ENCODE measurements at regions not wholly inside any gene's neighbourhood (a gene's known extent, or its start where the extent isn't known, plus 50 kb on each side); places are given as distances from the start of the nearest gene placed in this dataset.

DNA sequence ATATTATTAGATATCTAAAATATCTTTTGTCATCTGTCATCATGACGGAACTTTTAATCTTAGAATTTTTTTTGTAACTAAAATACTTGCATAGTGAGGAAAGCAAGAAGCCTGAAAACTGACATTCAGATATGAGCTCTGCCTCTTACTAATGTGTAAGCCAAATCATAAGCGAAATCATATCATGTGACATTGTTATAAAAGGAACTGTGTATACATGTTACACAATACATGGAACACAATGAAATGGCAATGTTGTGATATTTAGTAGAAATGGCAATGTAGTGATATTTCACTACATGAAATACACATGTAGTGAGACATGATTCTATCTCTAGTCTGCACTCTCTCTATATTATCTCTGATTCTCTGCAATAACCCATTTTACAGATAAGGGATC is 1016.4 kb upstream of the PIK3C3 start:
- TF ChIP-seq, protein P1, sequence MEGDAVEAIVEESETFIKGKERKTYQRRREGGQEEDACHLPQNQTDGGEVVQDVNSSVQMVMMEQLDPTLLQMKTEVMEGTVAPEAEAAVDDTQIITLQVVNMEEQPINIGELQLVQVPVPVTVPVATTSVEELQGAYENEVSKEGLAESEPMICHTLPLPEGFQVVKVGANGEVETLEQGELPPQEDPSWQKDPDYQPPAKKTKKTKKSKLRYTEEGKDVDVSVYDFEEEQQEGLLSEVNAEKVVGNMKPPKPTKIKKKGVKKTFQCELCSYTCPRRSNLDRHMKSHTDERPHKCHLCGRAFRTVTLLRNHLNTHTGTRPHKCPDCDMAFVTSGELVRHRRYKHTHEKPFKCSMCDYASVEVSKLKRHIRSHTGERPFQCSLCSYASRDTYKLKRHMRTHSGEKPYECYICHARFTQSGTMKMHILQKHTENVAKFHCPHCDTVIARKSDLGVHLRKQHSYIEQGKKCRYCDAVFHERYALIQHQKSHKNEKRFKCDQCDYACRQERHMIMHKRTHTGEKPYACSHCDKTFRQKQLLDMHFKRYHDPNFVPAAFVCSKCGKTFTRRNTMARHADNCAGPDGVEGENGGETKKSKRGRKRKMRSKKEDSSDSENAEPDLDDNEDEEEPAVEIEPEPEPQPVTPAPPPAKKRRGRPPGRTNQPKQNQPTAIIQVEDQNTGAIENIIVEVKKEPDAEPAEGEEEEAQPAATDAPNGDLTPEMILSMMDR (IDR thresholded peaks at IDR 0.05 in 8 of 11, conservative IDR thresholded peaks at IDR 0.05 in 3 of 11), result no peak
- TF ChIP-seq POLR2AphosphoS5 (IDR thresholded peaks at IDR 0.05), result no peak
